D721Med (cell line): ENCODE measurements at regions not wholly inside any gene's neighbourhood (a gene's known extent, or its start where the extent isn't known, plus 50 kb on each side); places are given as distances from the start of the nearest gene placed in this dataset.
A peak's percentile ranks its signal among the peaks of the same experiment; 100 is the strongest.

Experiments
- DNase-seq: peaks from one replicate; pipeline ENCODE4 v3.0.0; 2011; ENCODE audit warnings: low spot score; ENCODE audit not compliant: insufficient read length
- FAIRE-seq: peaks from 2 replicates; lab custom pipeline; 2011; peaks lifted over from hg19 to GRCh38; lab: Jason Lieb, UNC
- TF ChIP-seq, protein P1 (sequence below): IDR thresholded peaks from 2 replicates; pipeline ENCODE4 v1.5.1; 2012; ENCODE audit warnings: mild to moderate bottlenecking, control low read depth; ENCODE audit not compliant: insufficient read depth; ENCODE audit errors: missing control alignments

DNA sequence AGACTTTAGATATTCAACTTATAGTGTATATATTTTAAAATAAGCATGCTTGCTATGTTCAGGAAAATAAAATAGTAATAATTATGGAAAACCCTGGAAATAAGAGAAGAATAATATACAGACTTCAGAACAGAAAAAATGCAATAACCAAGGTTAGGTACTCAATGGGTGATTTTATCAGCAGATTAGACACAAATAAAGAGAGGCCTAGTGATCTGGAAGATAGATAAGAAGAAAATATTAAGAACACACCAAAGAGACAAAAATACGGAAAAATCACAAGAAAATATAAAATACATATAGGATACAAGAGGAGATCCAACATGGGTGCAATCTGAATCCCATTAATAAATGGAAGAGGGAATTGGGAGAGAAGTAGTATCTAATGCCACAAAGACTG lies 1348.5 kb upstream of the WWC1 start:
- DNase-seq (no peak), FAIRE-seq (no peak)
- TF ChIP-seq, protein P1, sequence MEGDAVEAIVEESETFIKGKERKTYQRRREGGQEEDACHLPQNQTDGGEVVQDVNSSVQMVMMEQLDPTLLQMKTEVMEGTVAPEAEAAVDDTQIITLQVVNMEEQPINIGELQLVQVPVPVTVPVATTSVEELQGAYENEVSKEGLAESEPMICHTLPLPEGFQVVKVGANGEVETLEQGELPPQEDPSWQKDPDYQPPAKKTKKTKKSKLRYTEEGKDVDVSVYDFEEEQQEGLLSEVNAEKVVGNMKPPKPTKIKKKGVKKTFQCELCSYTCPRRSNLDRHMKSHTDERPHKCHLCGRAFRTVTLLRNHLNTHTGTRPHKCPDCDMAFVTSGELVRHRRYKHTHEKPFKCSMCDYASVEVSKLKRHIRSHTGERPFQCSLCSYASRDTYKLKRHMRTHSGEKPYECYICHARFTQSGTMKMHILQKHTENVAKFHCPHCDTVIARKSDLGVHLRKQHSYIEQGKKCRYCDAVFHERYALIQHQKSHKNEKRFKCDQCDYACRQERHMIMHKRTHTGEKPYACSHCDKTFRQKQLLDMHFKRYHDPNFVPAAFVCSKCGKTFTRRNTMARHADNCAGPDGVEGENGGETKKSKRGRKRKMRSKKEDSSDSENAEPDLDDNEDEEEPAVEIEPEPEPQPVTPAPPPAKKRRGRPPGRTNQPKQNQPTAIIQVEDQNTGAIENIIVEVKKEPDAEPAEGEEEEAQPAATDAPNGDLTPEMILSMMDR = no peak

GRCh38 chr5:166947045-166947444 lies 1344.4 kb upstream of the WWC1 start:
- DNase-seq (no peak), FAIRE-seq (no peak)

GRCh38 chr5:166948679-166949078 lies 1342.8 kb upstream of the WWC1 start:
- FAIRE-seq = no peak
- TF ChIP-seq, protein P1 = no peak
- DNase-seq = no peak

More at GRCh38 chr5:166947045-166947444, 1344.4 kb upstream of the WWC1 start:
- TF ChIP-seq, protein P1 = no peak

- TF ChIP-seq, protein P1 = no peak
- FAIRE-seq (no peak), DNase-seq (no peak)
Observed at GRCh38 chr5:166952048-166952447, 1339.4 kb upstream of the WWC1 start.

GRCh38 chr5:166957782-166958181 lies 1333.7 kb upstream of the WWC1 start:
- no peak for FAIRE-seq
- TF ChIP-seq, protein P1 = no peak
- DNase-seq = no peak

DNA sequence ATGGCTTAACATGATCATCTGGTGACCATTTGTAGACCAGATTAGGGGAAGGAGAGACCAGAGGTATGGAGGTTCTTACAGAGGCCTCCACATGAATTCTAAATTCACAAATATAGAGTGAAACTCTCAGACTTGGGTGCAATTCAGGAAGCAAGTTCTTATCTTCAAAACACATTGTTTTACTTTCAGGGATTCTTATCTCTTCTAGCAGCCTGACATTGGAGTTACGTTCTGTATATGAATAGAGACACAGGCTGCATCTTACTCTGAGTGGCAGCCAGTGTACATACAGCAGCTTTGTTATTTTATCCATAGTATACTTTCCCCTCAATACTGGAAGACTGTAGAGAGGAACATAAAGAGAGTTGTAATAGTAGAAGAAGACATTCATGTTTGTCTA lies 1331.7 kb upstream of the WWC1 start:
- DNase-seq (no peak), FAIRE-seq (no peak)
- TF ChIP-seq, protein P1 = no peak

DNA sequence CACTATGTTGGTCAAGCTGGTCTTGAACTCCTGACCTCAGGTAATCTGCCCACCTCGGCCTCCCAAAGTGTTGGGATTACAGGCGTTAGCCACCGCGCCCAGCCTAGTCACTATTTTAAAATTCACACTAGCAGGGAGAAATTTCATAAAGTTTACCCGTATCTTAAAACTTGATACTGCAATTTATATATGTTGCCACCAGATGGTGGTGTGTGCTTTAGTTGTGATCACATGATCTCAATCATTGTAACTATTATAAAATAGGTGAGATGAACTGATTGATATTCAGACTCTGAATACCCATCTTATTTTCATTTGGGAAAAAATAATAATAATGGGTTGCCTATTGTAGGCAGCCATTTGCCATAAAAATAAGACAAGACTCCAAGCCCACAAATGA lies 1330.4 kb upstream of the WWC1 start:
- TF ChIP-seq, protein P1 = peak; percentile 60
- DNase-seq (no peak), FAIRE-seq (no peak)
